B cell (primary cell): ENCODE measurements at regions not wholly inside any gene's neighbourhood (a gene's known extent, or its start where the extent isn't known, plus 50 kb on each side); places are given as distances from the start of the nearest gene placed in this dataset.

Source experiments
- ATAC-seq: fragments of 200-7000 bp; cut with Tn5 transposase; one replicate; pipeline ENCODE4 v1.10.0; 2021; ENCODE audit warnings: low read depth, mild to moderate bottlenecking, moderate number of reproducible peaks, moderate library complexity
- CTCF ChIA-PET: fragments of 350-600 bp; sonication (Branson Sonifier 250); formaldehyde crosslinking; loops from one replicate; lab custom pipeline; 2021; ENCODE audit warnings: antibody characterized with exemption, inconsistent platforms; lab: Charles Lee
- POLR2A ChIA-PET: fragments of 350-600 bp; sonication (Branson Sonifier 250); formaldehyde crosslinking; loops from one replicate; lab custom pipeline; 2021; ENCODE audit warnings: antibody characterized with exemption; lab: Charles Lee
- DNase-seq: peaks from one replicate; pipeline ENCODE4 v3.0.0; 2013
- H2AFZ ChIP-seq: 2 replicates; pipeline ENCODE4 v1.6.1; 2012; ENCODE audit warnings: mild to moderate bottlenecking, low read depth, low read length; ENCODE audit not compliant: insufficient read depth, poor library complexity, severe bottlenecking
- H3K27ac ChIP-seq, 2 donors: 1 replicate in 1 of 2; 2 replicates in 1 of 2; pipeline ENCODE4 v1.5.1; 2012 to 2013; ENCODE audit warnings: low read length in 2 of 2, mild to moderate bottlenecking in 2 of 2, moderate library complexity in 1 of 2
- H3K27me3 ChIP-seq, 4 experiments: fragments of 200-600 bp in 1 of 4; sonication (generic) in 1 of 4; replicated peaks in 1 of 4; 1 replicate in 2 of 4; 2 replicates in 2 of 4; pipeline versions ENCODE4 v1.6.1 to v1.7.0; 2013 to 2016; ENCODE audit warnings: low read length in 3 of 4, mild to moderate bottlenecking in 2 of 4, mixed read lengths in 1 of 4, moderate library complexity in 1 of 4; ENCODE audit not compliant: insufficient read depth in 4 of 4, control insufficient read depth in 3 of 4; ENCODE audit errors: control extremely low read depth in 1 of 4
- H3K36me3 ChIP-seq, 2 experiments: replicated peaks in 1 of 2; 1 replicate in 1 of 2; 2 replicates in 1 of 2; pipeline versions ENCODE4 v1.6.1 to v1.7.1; 2013; ENCODE audit warnings: low read length in 1 of 2; ENCODE audit not compliant: insufficient read depth in 2 of 2, control insufficient read depth in 1 of 2; ENCODE audit errors: control extremely low read depth in 1 of 2, extremely low read depth in 1 of 2
- H3K4me1 ChIP-seq, 2 donors: fragments of 200-600 bp in 1 of 2; sonication (generic) in 1 of 2; 1 replicate in 1 of 2; 2 replicates in 1 of 2; pipeline versions ENCODE4 v1.5.1 to v1.6.1; 2013 to 2017; ENCODE audit warnings: low read length in 2 of 2; ENCODE audit not compliant: control insufficient read depth in 2 of 2, insufficient read depth in 2 of 2
- H3K4me2 ChIP-seq: replicated peaks from 2 replicates; pipeline ENCODE3; 2012; ENCODE audit warnings: mild to moderate bottlenecking, low read depth, low read length; ENCODE audit not compliant: poor library complexity, severe bottlenecking
- H3K4me3 ChIP-seq, 5 experiments: fragments of 200-600 bp in 1 of 5; sonication (generic) in 1 of 5; 1 replicate in 3 of 5; 2 replicates in 2 of 5; pipeline versions ENCODE4 v1.5.1 to v1.7.0; 2011 to 2016; ENCODE audit warnings: low read length in 4 of 5, mild to moderate bottlenecking in 4 of 5, low read depth in 2 of 5, control low read depth in 1 of 5, moderate library complexity in 1 of 5; ENCODE audit not compliant: insufficient read depth in 1 of 5; ENCODE audit errors: control extremely low read depth in 1 of 5, extremely low read depth in 1 of 5
- H3K79me2 ChIP-seq: fragments of 200-600 bp; sonication (generic); one replicate; pipeline ENCODE4 v1.6.0; 2016; ENCODE audit warnings: low read length; ENCODE audit not compliant: control insufficient read depth, insufficient read depth
- H3K9ac ChIP-seq: fragments of 200-600 bp; sonication (generic); 2 replicates; pipeline ENCODE4 v1.6.1; 2017; ENCODE audit warnings: mild to moderate bottlenecking, low read length, moderate library complexity
- H3K9me3 ChIP-seq, 3 donors: one replicate each; pipeline versions ENCODE4 v1.6.1 to v1.7.1; 2013; ENCODE audit warnings: low read length in 2 of 3; ENCODE audit not compliant: control insufficient read depth in 2 of 3, insufficient read depth in 1 of 3; ENCODE audit errors: control extremely low read depth in 1 of 3
- H4K20me1 ChIP-seq: 2 replicates; pipeline ENCODE4 v1.6.0; 2012; ENCODE audit warnings: mild to moderate bottlenecking, low read length; ENCODE audit not compliant: insufficient read depth, control insufficient read depth, poor library complexity, severe bottlenecking
- H3K27ac Mint-ChIP-seq: one replicate; pipeline ENCODE4 v1.8.0; 2021; ENCODE audit warnings: mixed read lengths
- H3K27me3 Mint-ChIP-seq: one replicate; pipeline ENCODE4 v1.8.0; 2021; ENCODE audit warnings: mixed read lengths
- H3K4me1 Mint-ChIP-seq: one replicate; pipeline ENCODE4 v1.8.0; 2021; ENCODE audit warnings: mixed read lengths
- H3K4me3 Mint-ChIP-seq: one replicate; pipeline ENCODE4 v1.8.0; 2021; ENCODE audit warnings: mixed read lengths
- H3K9me3 Mint-ChIP-seq: one replicate; pipeline ENCODE4 v1.8.0; 2022; ENCODE audit warnings: mixed read lengths; ENCODE audit not compliant: insufficient read depth
- CTCF ChIP-seq: fragments of 200-600 bp; IDR thresholded peaks from one replicate; pipeline ENCODE4 v1.8.0; 2022; ENCODE audit warnings: antibody characterized with exemption, mild to moderate bottlenecking
- EZH2 ChIP-seq: IDR thresholded peaks from 2 replicates; pipeline ENCODE4 v1.6.1; 2012; ENCODE audit warnings: borderline replicate concordance, low read depth, mild to moderate bottlenecking, moderate library complexity, low read length; ENCODE audit not compliant: insufficient read depth, poor library complexity, severe bottlenecking
- WGBS: methylation state at CpG from one replicate; pipeline ENCODE4 v1.1.5; 2013; ENCODE audit warnings: missing lambda C conversion rate; ENCODE audit not compliant: insufficient coverage; 5-methylcytosine and 5-hydroxymethylcytosine counted together
- intact Hi-C: fragments of 100-400 bp; cut with micrococcal nuclease; formaldehyde crosslinking; loops from one replicate; pipeline ENCODE4 v1.10.0; 2022

DNA sequence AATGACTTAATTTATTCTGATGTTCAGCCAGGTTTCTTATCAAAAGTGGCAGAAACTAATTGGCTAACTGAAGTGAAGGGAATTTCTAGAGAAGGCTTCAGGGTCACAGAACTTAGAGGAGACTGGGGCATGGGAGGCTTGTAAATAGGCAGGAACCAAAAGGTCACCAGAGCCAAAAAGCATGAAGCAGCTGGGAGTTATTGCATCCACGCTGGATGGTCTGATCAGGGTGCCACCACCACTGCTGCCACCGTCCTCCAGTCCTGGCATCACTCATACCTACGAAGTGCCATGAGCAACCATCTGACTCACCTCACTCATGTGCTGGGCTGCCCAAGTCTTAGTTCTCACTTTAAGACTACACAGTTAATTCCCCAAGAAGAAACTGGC, 82.5 kb upstream of the DPH5 start:
- CTCF ChIA-PET, result interaction anchor here (0.7 to 1.1 kb wide), 3 partner anchors 36 to 178 kb away, joined by 3 read pairs; no protein-coding TSS in a partner anchor
- no peaks in the 10 kb centered on the region for H3K36me3 ChIP-seq

More for the DNA sequence above, 82.5 kb upstream of the DPH5 start:
- WGBS, result 80% methylated on average over 3 of the region's 3 CpGs
- H3K4me3 ChIP-seq, result no peak overlapping the region
- H3K4me2 ChIP-seq, result no peak overlapping the region
- ATAC-seq (no peak), DNase-seq (no peak)
- H3K79me2 ChIP-seq, result no peaks in the 10 kb centered on the region
- Mint-ChIP-seq H3K9me3 (no peaks in the 10 kb centered on the region), H3K27ac (no peak overlapping the region), H3K27me3 (no peaks in the 10 kb centered on the region), H3K4me3 (no peak overlapping the region), H3K4me1 (peaks cover 37% of the 10 kb centered on the region)
- POLR2A ChIA-PET, result no interaction called here
- H3K9me3 ChIP-seq, result peaks cover 0 to 3% (median 0%) of the 10 kb centered on the region in 3 donors
- no peak overlapping the region for H3K27ac ChIP-seq
- intact Hi-C loops, result no loop called here
- TF ChIP-seq CTCF (no peak), EZH2 (no peak)
- peaks cover 28 to 31% of the 10 kb centered on the region in 2 donors for H3K4me1 ChIP-seq
- no peaks in the 10 kb centered on the region for H4K20me1 ChIP-seq
- H3K27me3 ChIP-seq, result no peaks in the 10 kb centered on the region
- no peak overlapping the region for H3K9ac ChIP-seq
- no peak overlapping the region for H2AFZ ChIP-seq
